ENCODE measurements at regions not wholly inside any gene's neighbourhood (a gene's known extent, or its start where the extent isn't known, plus 50 kb on each side); places are given as distances from the start of the nearest gene placed in this dataset.
"Not testable (repeated sequence)": the region's sequence is repeated elsewhere in the genome, so short reads cannot be mapped to it uniquely, and the experiment has no call there.

- no peak overlapping the region for H3K4me3 ChIP-seq (ENCODE audit: low read depth, low read length)
- in situ Hi-C loops (cut with HindIII; ENCODE audit: low sequenced_read_pairs): no loop called here
- DNase-seq (ENCODE audit: low read depth, low spot score): no peak
- TF ChIP-seq, protein P1, sequence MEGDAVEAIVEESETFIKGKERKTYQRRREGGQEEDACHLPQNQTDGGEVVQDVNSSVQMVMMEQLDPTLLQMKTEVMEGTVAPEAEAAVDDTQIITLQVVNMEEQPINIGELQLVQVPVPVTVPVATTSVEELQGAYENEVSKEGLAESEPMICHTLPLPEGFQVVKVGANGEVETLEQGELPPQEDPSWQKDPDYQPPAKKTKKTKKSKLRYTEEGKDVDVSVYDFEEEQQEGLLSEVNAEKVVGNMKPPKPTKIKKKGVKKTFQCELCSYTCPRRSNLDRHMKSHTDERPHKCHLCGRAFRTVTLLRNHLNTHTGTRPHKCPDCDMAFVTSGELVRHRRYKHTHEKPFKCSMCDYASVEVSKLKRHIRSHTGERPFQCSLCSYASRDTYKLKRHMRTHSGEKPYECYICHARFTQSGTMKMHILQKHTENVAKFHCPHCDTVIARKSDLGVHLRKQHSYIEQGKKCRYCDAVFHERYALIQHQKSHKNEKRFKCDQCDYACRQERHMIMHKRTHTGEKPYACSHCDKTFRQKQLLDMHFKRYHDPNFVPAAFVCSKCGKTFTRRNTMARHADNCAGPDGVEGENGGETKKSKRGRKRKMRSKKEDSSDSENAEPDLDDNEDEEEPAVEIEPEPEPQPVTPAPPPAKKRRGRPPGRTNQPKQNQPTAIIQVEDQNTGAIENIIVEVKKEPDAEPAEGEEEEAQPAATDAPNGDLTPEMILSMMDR (IDR thresholded peaks at IDR 0.05; ENCODE audit: low read depth, low read length): no peak
Observed at GRCh38 chr13:79898202-79898826, 417.4 kb downstream of the NDFIP2 start.

GRCh38 chr13:79896851-79897250, 415.9 kb downstream of the NDFIP2 start:
- no peak overlapping the region for H3K4me3 ChIP-seq (ENCODE audit: low read depth, low read length)
- in situ Hi-C loops (cut with HindIII; ENCODE audit: low sequenced_read_pairs): no loop called here
- TF ChIP-seq, protein P1 (IDR thresholded peaks at IDR 0.05; ENCODE audit: low read depth, low read length): no peak
- no peak for DNase-seq (ENCODE audit: low read depth, low spot score)

- TF ChIP-seq, protein P1 (IDR thresholded peaks at IDR 0.05; ENCODE audit: low read depth, low read length): no peak
- no peak overlapping the region for H3K4me3 ChIP-seq (ENCODE audit: low read depth, low read length)
- in situ Hi-C loops (cut with HindIII; ENCODE audit: low sequenced_read_pairs): no loop called here
- no peak for DNase-seq (ENCODE audit: low read depth, low spot score)
Observed at GRCh38 chr13:79895416-79895815, 414.5 kb downstream of the NDFIP2 start.

DNA sequence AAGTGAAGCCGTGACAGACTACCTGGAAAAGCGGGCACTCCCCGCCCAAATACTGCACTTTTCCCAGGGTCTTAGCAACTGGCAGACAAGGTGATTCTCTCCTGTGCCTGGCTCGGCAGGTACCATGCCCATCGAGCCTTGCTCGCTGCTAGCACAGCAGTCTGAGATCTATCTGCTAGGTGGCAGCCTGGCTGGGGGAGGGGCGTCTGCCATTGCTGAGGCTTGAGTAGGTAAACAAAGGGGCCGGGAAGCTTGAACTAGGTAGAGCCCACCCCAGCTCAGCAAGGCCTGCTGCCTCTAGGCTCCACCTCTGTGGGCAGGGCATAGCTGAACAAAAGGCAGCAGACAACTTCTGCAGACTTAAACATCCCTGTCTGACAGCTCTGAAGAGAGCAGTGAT, 406.3 kb downstream of the NDFIP2 start:
- H3K4me3 ChIP-seq (ENCODE audit: low read depth, low read length); DNase-seq (ENCODE audit: low read depth, low spot score); in situ Hi-C loops (cut with HindIII; ENCODE audit: low sequenced_read_pairs): not testable (repeated sequence)

GRCh38 chr13:79886601-79887000, 405.6 kb downstream of the NDFIP2 start:
- no peak overlapping the region for H3K4me3 ChIP-seq (ENCODE audit: low read depth, low read length)
- DNase-seq (ENCODE audit: low read depth, low spot score): no peak
- in situ Hi-C loops (cut with HindIII; ENCODE audit: low sequenced_read_pairs): no loop called here
- TF ChIP-seq, protein P1 (IDR thresholded peaks at IDR 0.05; ENCODE audit: low read depth, low read length): no peak

GRCh38 chr13:79884890-79885289, 403.9 kb downstream of the NDFIP2 start:
- in situ Hi-C loops (cut with HindIII; ENCODE audit: low sequenced_read_pairs): no loop called here
- H3K4me3 ChIP-seq (ENCODE audit: low read depth, low read length): no peak overlapping the region
- no peak for DNase-seq (ENCODE audit: low read depth, low spot score)
- TF ChIP-seq, protein P1 (IDR thresholded peaks at IDR 0.05; ENCODE audit: low read depth, low read length): no peak

DNA sequence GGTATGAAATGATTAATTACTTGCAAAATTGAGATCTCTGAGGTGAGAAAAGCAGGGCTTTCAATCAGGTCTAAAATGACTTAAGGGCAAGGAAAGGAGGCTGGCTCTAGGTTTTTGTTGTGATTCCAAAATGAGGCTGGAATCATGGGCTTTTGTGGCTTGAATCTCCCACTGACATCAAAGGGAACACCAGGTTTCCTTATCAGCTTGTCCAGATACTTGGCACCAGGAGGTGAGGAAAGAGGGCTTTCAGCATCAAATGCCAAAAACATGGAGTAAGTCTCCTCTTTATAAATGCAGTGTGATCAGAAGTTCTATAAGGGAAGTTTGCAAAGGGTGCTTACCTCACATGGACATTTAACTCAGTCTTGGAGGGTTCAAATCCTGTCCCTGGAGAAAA, 402.3 kb downstream of the NDFIP2 start:
- in situ Hi-C loops (cut with HindIII; ENCODE audit: low sequenced_read_pairs): no loop called here
- no peak overlapping the region for H3K4me3 ChIP-seq (ENCODE audit: low read depth, low read length)
- TF ChIP-seq, protein P1 (IDR thresholded peaks at IDR 0.05; ENCODE audit: low read depth, low read length): no peak
- DNase-seq (ENCODE audit: low read depth, low spot score): no peak

All from astrocyte of the spinal cord (primary cell).